ENCODE measurements at regions not wholly inside any gene's neighbourhood (a gene's known extent, or its start where the extent isn't known, plus 50 kb on each side); places are given as distances from the start of the nearest gene placed in this dataset.

DNA sequence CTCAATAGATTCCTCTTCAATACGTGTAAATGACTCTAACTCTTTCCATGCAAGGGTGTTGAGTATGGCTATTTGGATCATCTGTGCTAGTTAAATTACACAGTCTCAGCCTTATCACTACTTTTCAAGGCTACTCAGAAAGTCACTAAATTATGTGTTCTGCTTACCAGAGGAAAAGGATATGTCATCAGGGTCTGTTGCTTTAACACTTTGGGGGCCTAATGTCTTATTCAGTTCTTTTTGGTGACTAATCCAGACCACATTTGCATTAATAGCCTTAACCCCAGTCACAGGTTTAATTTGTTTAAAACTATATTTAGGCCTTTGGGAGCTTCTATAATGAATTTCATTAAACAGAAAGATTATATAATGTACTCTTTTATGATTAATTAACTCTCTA, 649.3 kb downstream of the RPS29 start:
- Histone ChIP-seq H2AK5ac (ENCODE audit: insufficient read length, low read length) (no peak overlapping the region), H2BK5ac (ENCODE audit: insufficient read length, low read length) (no peak overlapping the region), H3K4me1 (ENCODE audit: insufficient read depth, low read length) (no peaks in the 10 kb centered on the region), H2BK15ac (ENCODE audit: low read depth, low read length) (no peak overlapping the region), H3T11ph (ENCODE audit: low read length) (no peak overlapping the region), H3K56ac (ENCODE audit: insufficient read length, low read depth, low read length) (no peak overlapping the region), H2BK12ac (ENCODE audit: insufficient read length, low read depth, low read length) (no peak overlapping the region), H3K27me3 (ENCODE audit: insufficient read depth, low read length) (no peaks in the 10 kb centered on the region), H4K5ac (ENCODE audit: insufficient read length, low read depth, low read length) (no peak overlapping the region), H2BK120ac (ENCODE audit: low read depth, low read length, poor library complexity, severe bottlenecking) (no peak overlapping the region), H4K8ac (replicated peaks; ENCODE audit: insufficient read length, low read depth, low read length) (no peak overlapping the region), H4K91ac (ENCODE audit: insufficient read length, low read depth, low read length) (no peak overlapping the region), H3K23ac (ENCODE audit: insufficient read length, low read depth, low read length) (no peak overlapping the region), H3K79me2 (ENCODE audit: insufficient read depth, low read length) (no peaks in the 10 kb centered on the region), H3K18ac (ENCODE audit: insufficient read length, low read depth, low read length) (no peak overlapping the region), H3K9me3 (ENCODE audit: control insufficient read depth, low read depth, low read length) (no peaks in the 10 kb centered on the region), H2AFZ (ENCODE audit: low read length) (no peak overlapping the region), H3K79me1 (ENCODE audit: insufficient read depth, low read depth, low read length, poor library complexity, severe bottlenecking) (no peaks in the 10 kb centered on the region), H4K20me1 (ENCODE audit: control insufficient read depth, insufficient read depth, insufficient read length) (no peaks in the 10 kb centered on the region), H3K9ac (ENCODE audit: extremely low read depth, insufficient read length, low read length) (no peak overlapping the region), H3K23me2 (ENCODE audit: insufficient read length, low read depth, low read length, poor library complexity, severe bottlenecking) (no peaks in the 10 kb centered on the region), H3K4me2 (ENCODE audit: insufficient read depth, insufficient read length, low read length) (no peak overlapping the region), H2BK20ac (ENCODE audit: low read depth, low read length, poor library complexity, severe bottlenecking) (no peak overlapping the region), H3K27ac (ENCODE audit: insufficient read length, low read depth, low read length) (no peak overlapping the region), H3K4ac (ENCODE audit: low read depth, low read length) (no peak overlapping the region), H3K14ac (ENCODE audit: insufficient read depth, low read length) (no peak overlapping the region)
- no peak overlapping the region for H3K27ac Mint-ChIP-seq
- WGBS (ENCODE audit: extremely low coverage, insufficient read length, low lambda C conversion rate) = no CpG with 5 or more reads among the region's 1 CpG
- peaks cover 2% of the 10 kb centered on the region in 2 experiments; a peak in 3 of 5 replicates for H3K9me3 Mint-ChIP-seq
- no peaks in the 10 kb centered on the region for H3K4me1 Mint-ChIP-seq
- no peak for DNase-seq
- no peak overlapping the region for H3K4me3 Mint-ChIP-seq
- TF ChIP-seq, protein P1, sequence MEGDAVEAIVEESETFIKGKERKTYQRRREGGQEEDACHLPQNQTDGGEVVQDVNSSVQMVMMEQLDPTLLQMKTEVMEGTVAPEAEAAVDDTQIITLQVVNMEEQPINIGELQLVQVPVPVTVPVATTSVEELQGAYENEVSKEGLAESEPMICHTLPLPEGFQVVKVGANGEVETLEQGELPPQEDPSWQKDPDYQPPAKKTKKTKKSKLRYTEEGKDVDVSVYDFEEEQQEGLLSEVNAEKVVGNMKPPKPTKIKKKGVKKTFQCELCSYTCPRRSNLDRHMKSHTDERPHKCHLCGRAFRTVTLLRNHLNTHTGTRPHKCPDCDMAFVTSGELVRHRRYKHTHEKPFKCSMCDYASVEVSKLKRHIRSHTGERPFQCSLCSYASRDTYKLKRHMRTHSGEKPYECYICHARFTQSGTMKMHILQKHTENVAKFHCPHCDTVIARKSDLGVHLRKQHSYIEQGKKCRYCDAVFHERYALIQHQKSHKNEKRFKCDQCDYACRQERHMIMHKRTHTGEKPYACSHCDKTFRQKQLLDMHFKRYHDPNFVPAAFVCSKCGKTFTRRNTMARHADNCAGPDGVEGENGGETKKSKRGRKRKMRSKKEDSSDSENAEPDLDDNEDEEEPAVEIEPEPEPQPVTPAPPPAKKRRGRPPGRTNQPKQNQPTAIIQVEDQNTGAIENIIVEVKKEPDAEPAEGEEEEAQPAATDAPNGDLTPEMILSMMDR (conservative IDR thresholded peaks at IDR 0.05) = no peak
- no peaks in the 10 kb centered on the region for H3K36me3 Mint-ChIP-seq (ENCODE audit: insufficient read depth in 1 of 3, low read depth in 3 of 3)
- no peaks in the 10 kb centered on the region for H3K27me3 Mint-ChIP-seq (ENCODE audit: low read depth)

Measured in H9 (cell line).